DMS 273 (cell line): ENCODE measurements at regions not wholly inside any gene's neighbourhood (a gene's known extent, or its start where the extent isn't known, plus 50 kb on each side); places are given as distances from the start of the nearest gene placed in this dataset.
"Not testable (repeated sequence)": the region's sequence is repeated elsewhere in the genome, so short reads cannot be mapped to it uniquely, and the experiment has no call there.

Experiments used
- DNase-seq: peaks from one replicate; lab custom pipeline; 2025; ENCODE audit not compliant: unreplicated experiment; lab: John Stamatoyannopoulos, UW

GRCh38 chr10:25707976-25708671 lies 225.9 kb upstream of the MYO3A start:
- no peak for DNase-seq

DNA sequence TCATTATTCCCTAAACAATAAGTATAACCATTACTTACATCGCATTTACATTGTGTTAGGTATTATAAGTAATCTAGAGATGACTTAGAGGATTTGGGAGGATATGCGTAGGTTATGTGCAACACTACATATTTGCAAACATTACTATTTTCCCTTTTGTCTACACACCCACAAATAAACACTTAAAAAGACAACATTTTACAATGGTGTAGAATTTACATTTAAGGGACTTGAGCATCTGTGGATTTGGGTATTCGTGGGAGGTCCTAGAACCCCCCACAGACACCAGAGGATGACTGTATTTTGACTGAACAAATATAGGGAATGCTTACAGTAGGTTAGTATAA lies 220.2 kb upstream of the MYO3A start:
- DNase-seq: no peak

GRCh38 chr10:25724241-25724640 lies 209.8 kb upstream of the MYO3A start:
- no peak for DNase-seq

DNA sequence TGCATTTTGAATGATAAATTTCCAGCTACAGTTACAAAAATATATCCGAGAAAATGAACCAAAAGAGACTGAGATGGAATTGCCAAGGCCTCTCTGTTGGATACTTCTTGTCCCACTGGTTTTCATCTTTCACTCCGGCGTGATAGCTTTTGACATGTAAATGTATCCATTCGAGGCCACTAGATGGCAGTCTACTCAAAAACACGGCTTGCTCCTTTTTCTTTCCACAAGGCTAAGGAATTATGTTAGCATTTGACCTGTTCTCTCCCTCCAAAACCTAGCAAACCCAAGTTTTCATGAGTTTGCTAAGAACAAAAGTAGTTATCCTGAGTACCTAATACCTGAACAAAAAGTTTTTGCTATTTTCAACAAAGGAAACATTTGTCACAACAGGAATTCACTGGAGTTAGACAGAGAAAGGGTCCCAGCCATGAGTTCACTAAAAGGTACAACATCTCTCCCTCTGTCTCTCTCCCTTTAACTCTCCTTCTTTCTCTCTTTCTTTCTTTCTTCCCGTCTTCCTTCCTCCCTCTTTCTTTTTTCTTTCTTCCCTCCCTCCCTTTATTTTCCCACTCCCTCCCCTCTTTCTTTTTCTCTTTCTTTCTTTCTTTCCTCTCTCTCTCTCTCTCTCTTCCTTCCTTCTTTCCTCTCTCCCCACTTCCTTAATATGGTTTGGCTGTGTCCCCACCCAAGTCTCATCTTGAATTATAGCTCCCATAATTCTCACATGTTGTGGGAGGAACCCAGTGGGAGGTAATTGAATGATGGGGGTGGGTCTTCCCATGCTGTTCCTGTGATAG lies 207.9 kb upstream of the MYO3A start:
- peak; percentile 67 for DNase-seq

DNA sequence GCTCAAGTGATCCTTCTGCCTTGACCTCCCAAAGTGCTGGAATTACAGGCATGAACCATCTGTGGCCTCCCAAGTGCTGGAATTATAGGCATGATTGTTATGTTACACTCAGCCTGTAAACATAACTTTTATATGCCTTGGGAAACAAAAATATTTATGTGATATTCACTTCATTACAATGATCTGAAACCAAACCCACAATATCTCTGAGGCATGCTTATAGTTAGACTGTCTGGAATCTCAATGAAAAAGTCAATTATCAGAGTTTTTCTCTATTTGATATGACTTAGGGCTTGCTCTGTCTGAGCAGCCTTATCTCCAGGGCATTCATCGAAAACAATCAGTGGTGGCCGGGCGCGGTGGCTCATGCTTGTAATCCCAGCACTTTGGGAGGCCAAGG lies 195.3 kb upstream of the MYO3A start:
- no peak for DNase-seq

- no peak for DNase-seq
Observed at GRCh38 chr10:25743832-25744231, 190.2 kb upstream of the MYO3A start.

DNA sequence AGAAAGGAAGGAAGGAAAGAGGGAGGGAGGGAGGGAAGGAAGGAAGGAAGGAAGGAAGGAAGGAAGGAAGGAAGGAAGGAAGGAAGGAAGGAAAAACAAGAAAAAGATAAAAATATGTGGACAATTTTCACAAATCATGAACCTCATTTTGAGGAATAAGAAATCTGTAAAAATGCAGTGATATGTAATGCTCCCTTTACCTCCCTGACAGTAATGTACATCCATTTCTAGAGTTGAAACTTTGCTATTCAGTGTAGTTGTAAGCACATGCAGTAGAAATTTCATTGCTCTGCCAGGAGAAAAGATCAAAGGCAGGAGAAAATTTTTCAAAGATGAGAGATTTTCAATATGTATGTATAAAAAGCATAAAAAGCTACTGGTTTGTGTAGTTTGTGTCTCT lies 189.5 kb upstream of the MYO3A start:
- no peak for DNase-seq

DNA sequence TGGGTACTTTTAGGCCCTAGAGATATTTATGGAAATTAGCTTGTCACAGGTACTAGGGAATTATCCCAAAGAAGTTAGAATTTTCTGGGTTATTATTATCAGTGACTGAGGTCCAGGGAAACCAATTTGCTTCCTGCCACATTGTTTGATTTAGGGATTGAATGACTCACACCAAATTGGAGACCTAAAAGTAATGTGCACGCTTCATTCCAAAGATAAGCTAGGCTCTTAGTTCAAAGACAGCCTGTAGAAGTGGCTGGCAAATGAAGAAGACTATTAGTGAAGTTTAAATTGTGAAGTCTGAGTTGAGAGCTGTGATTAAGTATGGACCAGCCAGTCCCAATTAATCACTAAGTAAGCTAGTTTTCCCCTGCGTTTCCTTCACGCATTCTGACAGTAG lies 188.1 kb upstream of the MYO3A start:
- no peak for DNase-seq

- no peak for DNase-seq
Observed at GRCh38 chr10:25747084-25747483, 186.9 kb upstream of the MYO3A start.

- no peak for DNase-seq
Observed at GRCh38 chr10:25748509-25748908, 185.5 kb upstream of the MYO3A start.

- DNase-seq: no peak
Observed at GRCh38 chr10:25753776-25754175, 180.3 kb upstream of the MYO3A start.

GRCh38 chr10:25755874-25756273 lies 178.2 kb upstream of the MYO3A start:
- DNase-seq: not testable (repeated sequence)

GRCh38 chr10:25756784-25757183 lies 177.2 kb upstream of the MYO3A start:
- no peak for DNase-seq

GRCh38 chr10:25758041-25758457 lies 176.0 kb upstream of the MYO3A start:
- DNase-seq: peak; percentile 16

GRCh38 chr10:25758511-25758910 lies 175.5 kb upstream of the MYO3A start:
- no peak for DNase-seq

- no peak for DNase-seq
Observed at GRCh38 chr10:25761937-25762336, 172.1 kb upstream of the MYO3A start.

GRCh38 chr10:25766213-25766612 lies 167.8 kb upstream of the MYO3A start:
- DNase-seq: no peak

DNA sequence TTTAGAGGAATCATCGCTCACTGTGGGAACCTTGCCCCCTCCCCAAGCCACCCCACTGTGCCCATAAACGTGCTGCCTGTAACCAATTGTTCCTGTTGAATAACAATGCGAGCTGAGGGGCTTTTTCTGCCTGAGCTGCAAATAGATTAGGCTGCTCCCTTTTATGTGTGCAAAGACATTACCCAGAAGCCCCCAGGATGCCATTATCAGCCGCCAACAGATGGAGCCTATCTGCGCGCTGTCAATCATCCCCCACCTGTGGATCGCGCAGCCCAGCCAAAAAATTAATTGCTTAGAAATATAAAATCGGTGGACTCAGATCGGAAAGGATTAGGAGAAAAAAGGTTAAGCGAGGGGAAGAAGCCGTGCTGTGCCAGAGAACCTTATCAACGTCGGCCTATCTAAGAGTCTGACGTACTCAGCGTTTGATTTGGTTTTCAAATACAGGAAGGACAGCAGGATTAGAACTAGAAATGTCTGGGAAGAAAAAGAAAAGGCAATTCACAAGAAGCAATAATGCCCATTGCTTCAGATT lies 167.3 kb upstream of the MYO3A start:
- DNase-seq: no peak

- peak; percentile 2 for DNase-seq
Observed at GRCh38 chr10:25768167-25768566, 165.9 kb upstream of the MYO3A start.

GRCh38 chr10:25778646-25779045 lies 155.4 kb upstream of the MYO3A start:
- no peak for DNase-seq

GRCh38 chr10:25786161-25786560 lies 147.9 kb upstream of the MYO3A start:
- no peak for DNase-seq

DNA sequence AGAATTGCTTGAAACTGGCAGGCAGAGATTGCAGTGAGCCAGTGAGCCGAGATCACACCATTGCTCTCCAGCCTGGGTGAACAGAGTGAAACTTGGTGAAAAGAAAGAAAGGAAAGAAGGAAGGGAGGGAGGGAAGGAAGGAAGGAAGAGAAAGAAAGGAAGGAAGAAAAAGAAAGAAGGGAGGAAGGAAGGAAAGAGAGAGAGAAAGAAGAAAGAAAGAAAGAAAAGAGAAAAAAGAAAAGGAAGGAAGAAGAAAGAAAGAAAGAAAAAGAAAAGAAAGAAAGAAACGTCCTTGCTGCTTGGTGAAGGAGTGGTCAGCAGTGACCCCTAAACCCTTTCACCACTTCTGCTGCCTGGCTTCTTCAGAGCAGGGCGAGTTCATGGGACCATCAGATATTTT lies 147.1 kb upstream of the MYO3A start:
- no peak for DNase-seq
